GM19099 (cell line): ENCODE measurements at regions not wholly inside any gene's neighbourhood (a gene's known extent, or its start where the extent isn't known, plus 50 kb on each side); places are given as distances from the start of the nearest gene placed in this dataset.

Experiments
- POLR2A ChIP-seq: IDR thresholded peaks from 3 replicates; pipeline ENCODE4 v1.6.1; 2011; ENCODE audit warnings: low read depth; ENCODE audit not compliant: insufficient read length; ENCODE audit errors: extremely low read depth

DNA sequence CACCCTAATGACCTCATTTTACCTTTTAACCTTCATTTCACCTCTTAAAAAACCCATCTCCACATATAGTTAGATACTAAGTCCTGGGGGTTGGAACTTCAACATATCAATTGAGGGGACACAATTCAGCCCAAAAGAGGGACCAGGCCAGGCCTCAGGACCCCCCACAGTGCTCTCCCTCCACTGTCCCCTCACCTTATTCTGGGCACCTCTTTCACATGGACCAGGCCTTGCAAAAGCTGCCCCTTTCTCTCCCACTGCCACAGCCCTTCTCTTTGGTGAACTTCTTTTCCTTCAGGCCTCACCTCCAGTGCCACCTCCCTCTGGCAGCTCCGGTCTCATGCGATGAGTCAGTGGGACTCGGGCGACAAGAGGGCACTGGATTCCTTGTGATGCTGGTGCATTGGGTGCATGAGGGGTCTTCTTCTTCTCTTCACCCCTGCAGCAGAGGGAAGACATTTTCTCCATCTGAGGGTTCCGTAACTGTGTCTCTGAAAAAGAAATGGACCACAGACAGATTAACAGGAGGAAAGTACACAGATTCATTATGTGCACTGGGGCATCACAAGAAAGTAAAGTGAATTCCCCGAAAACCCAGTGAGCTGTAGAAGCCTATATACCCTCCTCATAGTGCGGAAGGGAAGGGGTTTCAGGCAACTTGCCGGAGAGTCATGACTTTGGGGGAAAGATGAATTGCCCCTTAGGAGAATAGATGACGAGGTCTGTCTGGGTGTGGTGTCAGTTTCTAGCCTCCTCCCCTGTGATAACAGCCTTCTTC is 288.7 kb upstream of the IGFBP3 start:
- TF ChIP-seq POLR2A, result no peak

DNA sequence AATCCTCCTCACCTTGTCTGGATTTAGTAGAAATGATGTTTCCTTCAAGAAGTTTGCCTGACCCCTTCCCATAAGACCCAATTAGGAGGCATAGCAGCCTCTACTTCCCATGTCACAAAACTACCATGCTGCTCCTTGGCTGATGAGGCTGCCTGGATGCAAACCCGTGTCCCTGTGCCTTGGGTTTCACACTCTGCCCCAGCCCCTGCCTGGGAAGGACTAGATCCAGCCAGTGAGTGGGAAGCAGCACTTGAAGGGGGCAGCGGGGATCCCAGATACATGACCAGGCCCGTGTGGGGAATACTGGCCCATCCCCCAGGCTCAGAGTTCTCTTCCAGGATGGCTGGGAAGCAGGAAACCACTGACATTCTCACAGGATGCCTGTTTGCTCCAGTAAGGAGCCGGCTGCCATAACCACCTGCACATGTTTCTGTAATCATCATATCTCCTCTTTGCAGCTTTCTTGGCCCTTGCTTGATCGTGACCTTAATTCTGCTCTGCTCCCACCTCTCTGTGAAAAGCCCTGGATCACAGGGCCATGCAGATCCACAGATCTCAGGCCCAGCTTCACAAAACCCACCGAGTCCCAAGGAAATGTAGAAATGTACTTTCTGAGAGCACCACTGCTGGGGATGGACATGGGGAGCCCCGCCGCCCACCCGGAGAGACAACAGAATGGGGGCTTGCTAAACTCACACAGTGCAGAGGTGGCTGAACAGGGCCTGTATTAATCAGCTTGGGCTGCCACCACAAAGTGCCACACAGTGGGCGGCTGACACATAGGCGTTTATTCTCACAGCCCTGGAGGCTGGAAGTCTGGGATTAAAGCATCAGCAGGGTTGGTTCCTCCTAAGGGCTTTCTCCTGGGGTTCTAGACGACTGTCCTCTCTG is 287.8 kb upstream of the IGFBP3 start:
- TF ChIP-seq POLR2A, result no peak

- TF ChIP-seq POLR2A, result no peak
Observed at GRCh38 chr7:46207931-46208634, 287.0 kb upstream of the IGFBP3 start.

DNA sequence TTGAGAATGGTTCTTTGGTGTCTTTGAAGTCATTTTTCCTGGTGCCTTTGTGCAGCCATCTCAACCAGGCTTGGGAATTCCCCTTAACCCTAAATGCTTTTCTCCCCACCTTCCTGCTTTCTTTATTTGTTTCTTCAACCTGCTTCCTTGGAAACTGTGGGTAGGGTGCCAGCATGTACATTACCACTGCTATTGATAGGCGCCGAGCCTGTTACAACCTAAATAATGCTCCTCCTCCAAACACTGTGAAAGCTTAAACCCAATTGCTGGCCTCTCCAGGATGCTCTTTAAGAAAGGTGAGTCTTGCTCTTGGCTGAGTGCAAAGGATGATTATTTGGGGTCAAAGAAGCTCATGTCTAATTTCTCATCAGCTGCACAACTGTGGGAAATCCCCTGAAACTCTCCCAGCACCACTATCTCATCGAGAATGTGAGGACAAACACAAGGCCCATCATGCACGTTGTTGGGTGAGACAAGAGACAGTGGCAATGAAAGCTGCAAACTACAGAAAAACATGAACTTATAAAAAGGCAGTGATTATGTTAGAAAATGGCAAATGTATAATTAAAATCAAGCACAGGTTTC is 285.5 kb upstream of the IGFBP3 start:
- TF ChIP-seq POLR2A, result no peak

- no peak for TF ChIP-seq POLR2A
Observed at GRCh38 chr7:46205478-46205877, 284.4 kb upstream of the IGFBP3 start.

DNA sequence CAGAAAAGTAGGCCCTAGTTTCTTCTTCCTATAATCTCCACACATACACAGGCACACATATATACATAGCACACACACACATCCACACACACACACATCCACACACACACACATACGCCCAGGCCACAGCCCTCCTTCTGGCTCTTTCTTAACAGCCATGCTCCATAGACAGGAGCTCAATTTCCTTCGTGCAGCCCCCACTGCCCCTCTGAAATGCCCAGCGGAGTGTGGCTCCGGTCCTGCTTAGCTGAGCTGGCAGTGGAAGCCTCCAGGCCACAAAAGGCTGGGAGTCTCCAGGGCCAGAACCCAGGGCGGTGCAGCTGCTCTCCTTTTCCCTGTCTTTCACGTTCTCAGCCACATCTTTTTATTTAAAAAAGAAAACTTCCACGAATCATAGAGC is 282.9 kb upstream of the IGFBP3 start:
- TF ChIP-seq POLR2A, result no peak

GRCh38 chr7:46202379-46202778 is 281.3 kb upstream of the IGFBP3 start:
- no peak for TF ChIP-seq POLR2A

- TF ChIP-seq POLR2A, result no peak
Observed at GRCh38 chr7:46201961-46202360, 280.9 kb upstream of the IGFBP3 start.

GRCh38 chr7:46198701-46199100 is 277.6 kb upstream of the IGFBP3 start:
- TF ChIP-seq POLR2A, result no peak

- TF ChIP-seq POLR2A, result no peak
Observed at GRCh38 chr7:46197785-46198540, 276.9 kb upstream of the IGFBP3 start.

GRCh38 chr7:46195934-46196333 is 274.9 kb upstream of the IGFBP3 start:
- TF ChIP-seq POLR2A, result no peak

GRCh38 chr7:46192271-46192670 is 271.2 kb upstream of the IGFBP3 start:
- no peak for TF ChIP-seq POLR2A

GRCh38 chr7:46191776-46192175 is 270.7 kb upstream of the IGFBP3 start:
- no peak for TF ChIP-seq POLR2A

GRCh38 chr7:46191296-46191695 is 270.2 kb upstream of the IGFBP3 start:
- no peak for TF ChIP-seq POLR2A
